ENCODE measurements at regions not wholly inside any gene's neighbourhood (a gene's known extent, or its start where the extent isn't known, plus 50 kb on each side); places are given as distances from the start of the nearest gene placed in this dataset.

DNA sequence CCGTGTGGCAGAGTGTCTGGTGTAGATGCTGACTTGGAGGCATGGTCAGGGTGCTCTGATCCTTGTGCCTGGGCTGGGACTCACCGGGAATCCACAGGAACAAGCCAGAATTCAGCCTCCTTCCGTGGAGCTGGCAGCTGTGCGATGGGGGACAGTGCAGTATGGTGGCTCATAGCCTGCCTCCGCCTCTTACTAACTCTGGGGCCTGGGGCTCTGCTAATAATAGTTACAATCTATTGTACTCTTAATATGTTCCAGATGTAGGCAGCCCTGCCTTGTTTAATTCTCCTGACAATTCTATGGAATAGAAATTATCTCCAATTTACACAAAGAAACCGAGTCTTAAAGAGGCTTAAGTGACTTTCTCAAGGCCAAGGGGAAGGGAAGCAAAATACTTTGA is 77.6 kb downstream of the PCDH1 start:
- no peak for DNase-seq (ENCODE audit: low read depth in 2 of 2)

GRCh38 chr5:141799507-141800167 is 78.6 kb downstream of the PCDH1 start:
- DNase-seq (ENCODE audit: low read depth in 2 of 2), result no peak

- no peak for DNase-seq (ENCODE audit: low read depth in 2 of 2)
Observed at GRCh38 chr5:141797425-141797824, 80.8 kb downstream of the PCDH1 start.

- no peak for DNase-seq (ENCODE audit: low read depth in 2 of 2)
Observed at GRCh38 chr5:141795421-141795820, 82.8 kb downstream of the PCDH1 start.

- DNase-seq (ENCODE audit: low read depth in 2 of 2), result no peak
Observed at GRCh38 chr5:141793881-141794280, 84.3 kb downstream of the PCDH1 start.

DNA sequence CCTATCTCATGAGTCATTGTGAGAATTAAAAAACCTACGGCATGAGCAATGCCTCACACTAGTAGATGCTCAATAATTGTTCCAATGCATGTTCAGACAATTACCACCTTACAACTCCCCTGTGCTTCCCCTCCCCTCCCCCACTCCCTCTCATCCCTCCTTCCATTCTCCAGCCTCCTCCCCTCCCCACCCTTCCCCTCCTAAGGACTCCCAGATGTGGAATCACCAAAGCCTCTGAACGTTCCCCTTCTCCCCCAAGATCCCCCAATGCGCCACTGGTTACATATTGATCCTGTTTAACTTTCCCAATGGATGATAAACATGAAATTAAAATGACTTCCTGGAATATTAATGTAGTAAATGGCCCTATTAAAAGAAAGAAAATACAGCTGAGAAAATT is 84.8 kb downstream of the PCDH1 start:
- no peak for DNase-seq (ENCODE audit: low read depth in 2 of 2)

DNA sequence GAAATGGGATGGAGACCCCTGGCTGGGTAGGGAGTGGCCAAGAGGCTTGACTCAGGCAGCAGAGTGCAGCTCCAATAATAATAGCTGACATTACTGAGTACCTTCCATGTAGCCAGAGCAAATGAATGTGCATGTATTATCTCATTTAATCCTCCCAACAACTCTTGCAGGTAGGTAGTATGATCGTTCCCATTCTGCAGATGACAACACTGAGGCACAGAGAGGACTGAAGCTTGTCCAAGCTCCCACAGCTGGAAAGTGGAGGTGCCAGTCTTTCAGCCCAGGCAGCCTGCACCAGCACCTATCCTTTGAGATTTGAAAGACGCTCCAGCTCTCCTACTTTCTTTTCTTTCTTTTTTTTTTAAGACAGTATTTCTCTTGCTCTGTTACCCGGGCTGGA is 87.6 kb downstream of the PCDH1 start:
- no peak for DNase-seq (ENCODE audit: low read depth in 2 of 2)

- DNase-seq (ENCODE audit: low read depth in 2 of 2), result no peak
Observed at GRCh38 chr5:141789330-141789729, 88.9 kb downstream of the PCDH1 start.

GRCh38 chr5:141788296-141788970 is 89.8 kb downstream of the PCDH1 start:
- DNase-seq (ENCODE audit: low read depth in 2 of 2), result no peak

DNA sequence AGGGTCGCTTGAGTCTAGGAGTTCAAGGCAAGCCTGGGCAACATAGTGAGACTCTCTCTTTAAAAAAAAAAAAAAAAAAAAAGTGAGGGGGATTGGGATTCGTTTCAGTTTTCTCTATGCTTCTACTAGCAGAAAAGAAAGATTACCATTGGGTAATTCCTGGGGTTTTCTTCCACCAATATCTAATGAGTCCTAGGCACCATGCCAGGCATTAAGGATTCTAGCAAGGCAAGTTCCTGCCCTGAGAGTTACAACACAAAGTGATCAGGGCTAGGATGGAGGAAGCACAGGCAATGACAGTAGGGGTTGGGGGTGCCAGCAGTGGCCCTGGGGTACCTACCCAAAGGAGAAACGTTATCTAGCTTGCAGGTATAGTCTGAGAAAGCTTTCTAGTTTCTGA is 90.8 kb downstream of the PCDH1 start:
- no peak for DNase-seq (ENCODE audit: low read depth in 2 of 2)

- DNase-seq (ENCODE audit: low read depth in 2 of 2), result no peak
Observed at GRCh38 chr5:141786700-141787099, 91.5 kb downstream of the PCDH1 start.

GRCh38 chr5:141785711-141786110 is 92.5 kb downstream of the PCDH1 start:
- DNase-seq (ENCODE audit: low read depth in 2 of 2), result no peak

- no peak for DNase-seq (ENCODE audit: low read depth in 2 of 2)
Observed at GRCh38 chr5:141785135-141785534, 93.1 kb downstream of the PCDH1 start.

DNA sequence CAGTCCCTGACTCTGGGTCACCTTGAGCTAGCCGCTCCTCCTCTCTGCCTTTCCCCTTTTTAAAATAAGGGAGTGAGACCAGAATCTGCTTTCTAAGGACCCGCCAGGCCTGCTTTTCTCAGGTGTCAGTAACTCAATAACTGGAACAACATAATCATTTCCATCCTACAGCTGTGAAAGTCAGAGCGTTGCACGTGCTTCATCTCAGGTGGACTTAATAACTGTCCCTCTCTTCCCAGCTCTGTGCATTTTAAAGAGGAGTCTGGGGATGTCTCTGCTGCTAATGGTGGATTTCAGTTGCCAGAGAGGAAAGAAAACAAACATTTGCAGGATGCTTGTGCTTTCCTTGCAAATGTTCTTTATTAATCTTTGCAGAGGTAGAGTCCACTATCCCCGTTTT is 93.7 kb downstream of the PCDH1 start:
- no peak for DNase-seq (ENCODE audit: low read depth in 2 of 2)

GRCh38 chr5:141783947-141784296 is 94.3 kb downstream of the PCDH1 start:
- DNase-seq (ENCODE audit: low read depth in 2 of 2), result no peak

- no peak for DNase-seq (ENCODE audit: low read depth in 2 of 2)
Observed at GRCh38 chr5:141783005-141783946, 94.9 kb downstream of the PCDH1 start.

DNA sequence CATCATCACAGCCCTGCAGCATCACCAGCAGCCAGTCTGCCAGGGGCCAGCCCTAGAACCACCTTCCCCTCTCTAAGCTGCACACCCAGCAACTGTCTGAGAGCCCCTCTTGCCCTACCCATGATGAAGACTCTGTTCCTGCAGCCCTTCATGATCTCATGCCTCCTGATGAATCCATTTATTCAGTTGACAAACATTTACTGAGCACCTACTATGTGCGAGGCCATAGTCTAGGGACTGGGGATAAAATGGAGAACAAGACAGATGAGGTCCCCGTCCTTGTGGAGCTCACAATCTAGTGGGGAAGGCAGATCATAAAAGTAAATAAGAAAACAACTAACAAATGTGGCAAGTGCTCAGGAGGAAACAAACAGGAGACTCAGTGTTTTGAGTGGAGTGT is 96.3 kb downstream of the PCDH1 start:
- no peak for DNase-seq (ENCODE audit: low read depth in 2 of 2)

DNA sequence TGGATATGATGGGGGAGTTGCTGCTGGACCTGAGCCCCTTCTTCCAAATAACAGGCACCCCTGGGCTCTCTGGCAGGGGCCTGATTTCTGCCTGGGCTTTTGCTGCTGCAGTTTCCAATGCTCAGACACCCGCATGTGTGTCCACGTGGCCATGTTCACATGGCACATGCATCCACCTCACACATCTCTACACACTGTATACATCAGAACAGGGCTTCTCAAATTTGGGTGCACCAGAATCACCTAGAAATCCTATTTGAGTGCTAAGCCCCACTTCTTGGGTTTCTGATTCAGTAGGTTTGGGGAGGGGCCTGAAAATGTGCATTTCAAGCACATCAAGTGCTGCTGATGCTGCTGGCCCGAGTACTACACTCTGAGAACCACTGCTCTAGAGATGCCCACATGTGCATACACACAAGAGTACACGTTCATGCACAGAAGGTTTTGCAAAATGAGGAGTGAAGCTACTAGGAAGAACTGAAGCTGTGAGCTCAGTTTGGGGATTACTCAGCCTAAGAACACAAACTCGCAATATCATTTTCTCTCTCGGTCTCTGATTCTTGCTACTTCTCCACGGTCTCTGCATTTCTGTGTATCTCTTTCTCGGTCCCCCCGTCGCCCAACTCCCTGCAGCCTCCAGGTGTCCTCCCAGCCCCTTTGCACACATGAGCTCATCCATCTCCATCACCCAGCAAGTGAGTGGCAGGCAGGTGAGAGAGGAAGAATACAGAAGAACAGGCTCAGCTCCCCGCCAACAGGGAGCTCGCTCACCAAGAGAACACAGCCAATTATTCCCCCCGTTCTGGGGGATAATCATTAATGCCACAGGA is 97.0 kb downstream of the PCDH1 start:
- DNase-seq (ENCODE audit: low read depth in 2 of 2), result no peak

DNA sequence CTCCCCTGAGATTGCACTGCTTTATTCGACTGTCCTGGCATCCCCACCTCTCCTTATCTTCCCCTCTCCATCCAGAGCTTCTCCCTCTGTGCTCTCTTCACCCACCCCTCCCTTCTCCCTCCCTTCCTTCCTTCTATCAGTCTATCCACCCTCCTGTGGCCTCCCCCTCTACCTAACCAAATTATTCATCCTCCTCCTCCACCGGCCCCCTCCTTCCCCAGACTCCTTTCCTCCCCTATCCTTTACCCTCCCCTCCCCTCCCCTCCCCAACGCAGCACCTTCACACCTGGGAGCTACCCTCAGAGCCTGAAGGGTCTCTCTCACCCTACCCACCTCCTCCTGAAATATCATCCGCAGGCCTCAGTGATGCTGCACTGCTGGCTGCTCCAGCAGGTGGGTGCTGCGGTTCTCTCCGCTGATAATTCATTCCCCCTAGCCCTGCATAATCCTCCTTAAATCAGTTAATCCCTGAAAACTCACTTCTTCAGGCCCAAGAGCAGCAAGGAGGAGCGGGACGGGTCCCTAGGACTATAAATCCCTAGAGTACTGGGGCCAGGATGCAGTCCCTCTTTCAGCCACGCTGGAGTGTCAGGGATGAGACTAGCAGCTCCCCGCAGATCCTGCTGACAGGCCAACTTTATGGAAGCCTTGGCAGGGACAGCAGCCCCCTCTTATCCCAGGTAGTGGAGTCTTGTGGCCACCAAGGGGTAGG is 97.8 kb downstream of the PCDH1 start:
- no peak for DNase-seq (ENCODE audit: low read depth in 2 of 2)

DNA sequence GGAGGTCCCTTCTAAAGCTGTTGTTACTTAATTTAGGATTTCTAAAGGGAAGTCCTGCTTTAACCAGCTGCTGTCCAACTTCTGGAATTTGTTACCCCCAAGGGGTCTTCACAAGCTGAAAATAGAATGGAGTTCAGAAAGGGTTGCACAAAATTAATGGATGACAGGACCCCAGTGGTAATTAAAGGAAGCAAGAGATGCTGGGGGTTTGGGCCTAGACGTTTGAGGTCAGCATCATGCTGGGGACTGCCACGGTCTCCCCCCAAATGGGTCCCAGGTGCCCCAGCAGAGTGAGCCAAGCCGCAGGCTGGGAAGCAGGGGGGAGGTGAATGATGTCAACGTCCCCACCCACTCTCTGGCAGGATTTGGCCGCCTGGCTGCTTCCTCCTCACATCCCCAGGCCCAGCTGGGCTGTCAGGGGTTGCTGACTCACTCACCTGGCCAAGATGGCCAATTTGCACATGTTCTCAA is 97.5 kb upstream of the ARAP3 start:
- DNase-seq (ENCODE audit: low read depth in 2 of 2), result peak in 1 of 2 experiments; percentile 27

DNA sequence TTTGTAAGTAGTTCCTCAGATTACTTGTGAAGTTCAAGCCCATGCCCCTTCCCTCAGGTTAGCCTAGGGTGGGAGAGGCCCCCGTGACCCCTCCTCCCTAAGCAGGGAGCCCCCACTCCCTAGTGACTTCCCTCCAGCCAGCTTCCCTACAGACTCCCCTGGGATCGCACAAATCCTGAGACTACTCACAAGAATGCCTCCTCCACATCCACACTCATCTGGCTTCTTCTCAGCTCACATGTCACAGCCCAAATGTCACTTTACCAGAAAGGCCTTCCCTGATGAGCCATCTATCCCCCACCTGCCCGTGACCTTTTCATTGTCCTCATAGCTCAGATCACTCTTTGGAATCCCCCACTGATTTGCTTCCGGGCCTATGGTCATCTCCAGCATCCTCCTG is 96.7 kb upstream of the ARAP3 start:
- DNase-seq (ENCODE audit: low read depth in 2 of 2), result no peak
